ENCODE measurements at regions not wholly inside any gene's neighbourhood (a gene's known extent, or its start where the extent isn't known, plus 50 kb on each side); places are given as distances from the start of the nearest gene placed in this dataset.

- TF ChIP-seq CBX5 (IDR thresholded peaks at IDR 0.05; ENCODE audit: low read depth, low read length) (no peak), KDM1A (IDR thresholded peaks at IDR 0.05; ENCODE audit: borderline replicate concordance, low read length) (no peak), SIX5 (IDR thresholded peaks at IDR 0.05; ENCODE audit: low read depth, low read length) (no peak)
Observed at GRCh38 chr3:177405191-177405672, 207.9 kb upstream of the TBL1XR1 start (continued).
